ENCODE measurements at regions not wholly inside any gene's neighbourhood (a gene's known extent, or its start where the extent isn't known, plus 50 kb on each side); places are given as distances from the start of the nearest gene placed in this dataset.
"Not testable (repeated sequence)": the region's sequence is repeated elsewhere in the genome, so short reads cannot be mapped to it uniquely, and the experiment has no call there.

DNA sequence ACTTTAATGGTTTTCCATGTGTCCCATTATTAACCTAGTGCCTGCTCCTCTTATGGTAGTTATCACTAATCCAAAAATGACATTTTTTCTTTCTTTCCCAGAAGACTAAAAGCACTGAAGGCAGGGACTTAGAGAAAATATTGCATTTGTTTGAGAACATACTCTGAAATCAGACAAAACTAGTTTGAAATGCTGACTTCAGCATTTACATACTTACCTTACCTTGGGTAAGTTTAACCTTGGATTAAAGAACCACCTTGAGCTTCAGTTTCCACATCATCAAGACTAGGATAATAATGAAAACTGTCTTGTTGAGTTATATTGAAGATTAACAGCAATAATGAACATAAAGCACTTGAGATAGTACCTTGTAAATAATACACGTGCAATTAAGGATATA, 413.0 kb downstream of the SOX2 start:
- H3K4me3 Mint-ChIP-seq = no peak overlapping the region
- no peak for DNase-seq (ENCODE audit: low spot score in 2 of 2)
- H3K27ac Mint-ChIP-seq = no peak overlapping the region
- ATAC-seq = no peak
- H3K4me1 Mint-ChIP-seq = no peaks in the 10 kb centered on the region
- no peaks in the 10 kb centered on the region for H3K36me3 Mint-ChIP-seq
- peaks cover 4% of the 10 kb centered on the region for H3K9me3 Mint-ChIP-seq

DNA sequence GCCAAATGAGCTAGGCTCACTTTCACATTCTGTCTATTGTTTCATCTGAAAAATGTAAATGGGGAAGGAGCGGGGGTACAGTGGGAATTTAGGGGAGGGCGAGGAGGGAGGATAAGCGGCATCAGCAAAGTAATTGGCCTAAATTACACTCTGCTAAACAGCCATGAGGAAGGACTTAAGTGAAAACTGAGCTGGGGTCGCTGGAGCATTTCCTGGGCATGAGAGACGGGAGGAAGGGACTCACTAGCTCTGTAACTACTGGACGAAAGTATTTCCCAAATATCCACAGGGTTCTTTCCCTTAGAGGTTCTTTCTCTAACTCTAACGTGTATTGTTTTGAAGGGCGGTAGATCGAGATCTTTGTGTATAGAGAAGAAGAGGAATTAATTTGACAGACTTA, 418.0 kb downstream of the SOX2 start:
- H3K36me3 Mint-ChIP-seq = no peaks in the 10 kb centered on the region
- ATAC-seq (no peak), DNase-seq (ENCODE audit: low spot score in 2 of 2) (no peak)
- no peak overlapping the region for H3K27ac Mint-ChIP-seq
- H3K9me3 Mint-ChIP-seq = peaks cover 5% of the 10 kb centered on the region
- H3K4me3 Mint-ChIP-seq = no peak overlapping the region
- no peaks in the 10 kb centered on the region for H3K4me1 Mint-ChIP-seq

DNA sequence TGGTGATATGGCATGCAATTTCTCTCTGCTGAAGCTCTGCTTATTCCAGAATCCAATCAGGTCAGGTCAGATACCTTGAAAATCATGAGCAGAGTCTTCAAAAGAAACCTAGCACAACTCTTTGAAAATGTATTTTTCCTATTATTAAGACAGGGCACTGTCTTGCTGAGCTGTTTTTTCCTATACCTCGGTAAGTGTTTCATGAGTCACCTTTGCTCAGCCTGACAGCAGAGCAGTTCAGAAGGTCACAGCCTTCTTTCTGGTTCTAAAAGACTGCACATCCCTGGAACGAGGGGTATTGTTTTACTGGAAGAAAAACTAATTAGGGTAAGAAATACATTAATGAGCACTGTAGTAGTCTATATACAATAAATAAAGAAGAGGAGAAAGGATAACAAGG, 422.0 kb downstream of the SOX2 start:
- Mint-ChIP-seq H3K27ac (no peak overlapping the region), H3K9me3 (peaks cover 2% of the 10 kb centered on the region), H3K4me3 (no peak overlapping the region), H3K4me1 (no peaks in the 10 kb centered on the region), H3K36me3 (no peaks in the 10 kb centered on the region)
- DNase-seq (ENCODE audit: low spot score in 2 of 2) = no peak
- ATAC-seq = no peak

DNA sequence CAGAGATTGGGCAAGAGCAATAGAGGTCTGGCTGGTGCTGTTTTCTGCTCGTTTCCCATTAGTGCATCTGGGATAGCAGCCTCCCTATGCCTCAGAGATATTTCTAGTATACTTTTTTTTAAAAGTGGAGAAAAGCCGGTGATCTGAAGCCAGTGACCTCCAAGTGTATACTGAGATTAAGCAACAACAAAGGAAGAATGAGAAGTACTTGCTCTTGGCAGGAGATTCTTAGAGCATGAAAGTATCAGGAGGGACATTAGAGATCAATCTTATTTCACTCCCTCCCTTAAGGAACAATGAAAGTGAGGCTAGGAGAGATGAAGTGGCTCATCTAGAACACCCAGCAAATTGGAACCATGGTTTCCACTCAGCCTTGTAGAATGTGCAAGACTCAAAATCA, 423.3 kb downstream of the SOX2 start:
- Mint-ChIP-seq H3K27ac (no peak overlapping the region), H3K4me1 (no peaks in the 10 kb centered on the region), H3K4me3 (no peak overlapping the region), H3K9me3 (no peaks in the 10 kb centered on the region), H3K36me3 (no peaks in the 10 kb centered on the region)
- no peak for DNase-seq (ENCODE audit: low spot score in 2 of 2)
- no peak for ATAC-seq

GRCh38 chr3:182136008-182136910, 424.5 kb downstream of the SOX2 start:
- DNase-seq (ENCODE audit: low spot score in 2 of 2) (no peak), ATAC-seq (no peak)
- H3K36me3 Mint-ChIP-seq = no peaks in the 10 kb centered on the region
- H3K4me3 Mint-ChIP-seq = no peak overlapping the region
- no peak overlapping the region for H3K27ac Mint-ChIP-seq
- H3K9me3 Mint-ChIP-seq = no peaks in the 10 kb centered on the region
- H3K4me1 Mint-ChIP-seq = no peaks in the 10 kb centered on the region

GRCh38 chr3:182138393-182138792, 426.7 kb downstream of the SOX2 start:
- H3K9me3 Mint-ChIP-seq = no peaks in the 10 kb centered on the region
- no peaks in the 10 kb centered on the region for H3K4me1 Mint-ChIP-seq
- DNase-seq (ENCODE audit: low spot score in 2 of 2) (no peak), ATAC-seq (no peak)
- no peak overlapping the region for H3K4me3 Mint-ChIP-seq
- H3K27ac Mint-ChIP-seq = no peak overlapping the region
- no peaks in the 10 kb centered on the region for H3K36me3 Mint-ChIP-seq

GRCh38 chr3:182139627-182140357, 428.1 kb downstream of the SOX2 start:
- Mint-ChIP-seq H3K4me1 (no peaks in the 10 kb centered on the region), H3K4me3 (no peak overlapping the region), H3K27ac (no peak overlapping the region), H3K36me3 (no peaks in the 10 kb centered on the region), H3K9me3 (no peaks in the 10 kb centered on the region)
- no peak for DNase-seq (ENCODE audit: low spot score in 2 of 2)
- no peak for ATAC-seq

DNA sequence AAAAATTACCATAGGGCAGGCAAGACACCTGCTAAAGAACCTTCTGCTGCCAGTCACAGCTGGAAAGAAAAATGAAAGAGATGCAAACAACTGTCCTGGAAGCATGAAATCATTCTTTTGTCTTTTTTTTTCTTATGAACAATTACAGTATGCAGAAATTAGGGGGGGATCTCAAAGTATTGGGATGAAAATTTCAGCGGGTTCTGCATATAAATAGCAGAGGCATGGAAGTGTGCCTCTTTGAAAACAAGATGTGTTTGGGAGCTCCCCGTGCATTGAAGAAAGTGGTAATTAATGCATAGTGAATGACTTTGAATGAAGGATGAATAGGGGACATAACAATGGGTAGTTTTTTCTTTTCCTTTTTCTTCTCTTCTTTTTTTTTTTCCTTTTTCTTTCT, 431.2 kb downstream of the SOX2 start:
- ATAC-seq (no peak), DNase-seq (ENCODE audit: low spot score in 2 of 2) (no peak)
- no peaks in the 10 kb centered on the region for H3K4me1 Mint-ChIP-seq
- H3K9me3 Mint-ChIP-seq = no peaks in the 10 kb centered on the region
- no peak overlapping the region for H3K27ac Mint-ChIP-seq
- no peak overlapping the region for H3K4me3 Mint-ChIP-seq
- H3K36me3 Mint-ChIP-seq = no peaks in the 10 kb centered on the region

DNA sequence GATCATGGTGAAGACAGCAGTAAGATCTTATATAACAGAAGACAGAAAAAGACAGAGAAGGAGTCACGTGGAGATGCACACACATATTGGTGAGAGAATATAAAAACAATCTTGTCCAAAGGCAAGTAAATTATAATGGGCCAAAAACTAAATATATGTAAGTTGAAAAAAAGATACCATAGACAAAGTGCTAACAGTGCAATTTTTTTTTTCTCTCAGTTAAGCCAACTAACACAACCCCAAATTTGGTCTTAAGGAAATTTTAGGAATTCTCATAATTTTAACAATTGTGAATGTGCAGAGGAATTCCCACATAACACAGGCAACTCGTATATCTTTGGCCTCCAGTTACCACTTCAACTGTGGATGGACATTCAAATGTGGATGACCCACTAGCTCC, 432.2 kb downstream of the SOX2 start:
- Mint-ChIP-seq H3K36me3 (no peaks in the 10 kb centered on the region), H3K4me1 (no peaks in the 10 kb centered on the region), H3K27ac (no peak overlapping the region), H3K9me3 (no peaks in the 10 kb centered on the region), H3K4me3 (no peak overlapping the region)
- no peak for DNase-seq (ENCODE audit: low spot score in 2 of 2)
- no peak for ATAC-seq

DNA sequence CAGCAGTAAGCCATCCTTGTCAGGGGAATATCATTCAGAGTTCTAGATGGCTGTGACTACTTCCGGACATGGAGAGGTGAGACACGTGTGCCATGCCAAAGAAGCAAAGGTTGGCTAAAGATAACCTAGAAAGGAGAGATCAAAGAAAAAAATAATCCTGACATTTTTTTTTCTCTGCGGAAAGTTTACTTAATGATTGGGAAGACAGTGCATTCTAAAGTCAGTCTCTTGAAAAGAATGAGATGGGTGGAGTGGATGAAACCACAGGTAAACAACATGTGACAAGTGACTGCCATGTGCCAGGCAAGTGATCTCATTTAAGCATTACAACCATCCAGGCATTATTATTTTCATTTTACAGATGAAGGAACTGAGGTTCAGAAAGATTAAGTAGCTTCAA, 436.6 kb downstream of the SOX2 start:
- no peak overlapping the region for H3K27ac Mint-ChIP-seq
- no peaks in the 10 kb centered on the region for H3K36me3 Mint-ChIP-seq
- peaks cover 6% of the 10 kb centered on the region for H3K9me3 Mint-ChIP-seq
- ATAC-seq (no peak), DNase-seq (ENCODE audit: low spot score in 2 of 2) (no peak)
- no peak overlapping the region for H3K4me3 Mint-ChIP-seq
- H3K4me1 Mint-ChIP-seq = no peaks in the 10 kb centered on the region

- Mint-ChIP-seq H3K9me3 (peaks cover 14% of the 10 kb centered on the region), H3K36me3 (no peaks in the 10 kb centered on the region), H3K4me1 (no peaks in the 10 kb centered on the region), H3K4me3 (no peak overlapping the region), H3K27ac (no peak overlapping the region)
- ATAC-seq = no peak
- no peak for DNase-seq (ENCODE audit: low spot score in 2 of 2)
Observed at GRCh38 chr3:182149594-182149993, 437.9 kb downstream of the SOX2 start.

GRCh38 chr3:182156326-182156725, 444.6 kb downstream of the SOX2 start:
- DNase-seq (ENCODE audit: low spot score in 2 of 2); ATAC-seq; H3K4me3 Mint-ChIP-seq; H3K4me1 Mint-ChIP-seq; H3K27ac Mint-ChIP-seq; H3K36me3 Mint-ChIP-seq: not testable (repeated sequence)
- H3K9me3 Mint-ChIP-seq = peaks cover 11% of the 10 kb centered on the region

GRCh38 chr3:182165234-182165633, 453.5 kb downstream of the SOX2 start:
- H3K4me3 Mint-ChIP-seq = no peak overlapping the region
- H3K4me1 Mint-ChIP-seq = no peaks in the 10 kb centered on the region
- H3K9me3 Mint-ChIP-seq = peaks cover 3% of the 10 kb centered on the region
- DNase-seq (ENCODE audit: low spot score in 2 of 2) (no peak), ATAC-seq (no peak)
- no peak overlapping the region for H3K27ac Mint-ChIP-seq
- no peaks in the 10 kb centered on the region for H3K36me3 Mint-ChIP-seq

- Mint-ChIP-seq H3K9me3 (peaks cover 3% of the 10 kb centered on the region), H3K36me3 (no peaks in the 10 kb centered on the region), H3K27ac (no peak overlapping the region), H3K4me3 (no peak overlapping the region), H3K4me1 (no peaks in the 10 kb centered on the region)
- DNase-seq (ENCODE audit: low spot score in 2 of 2) = no peak
- no peak for ATAC-seq
Observed at GRCh38 chr3:182172534-182172933, 460.8 kb downstream of the SOX2 start.

DNA sequence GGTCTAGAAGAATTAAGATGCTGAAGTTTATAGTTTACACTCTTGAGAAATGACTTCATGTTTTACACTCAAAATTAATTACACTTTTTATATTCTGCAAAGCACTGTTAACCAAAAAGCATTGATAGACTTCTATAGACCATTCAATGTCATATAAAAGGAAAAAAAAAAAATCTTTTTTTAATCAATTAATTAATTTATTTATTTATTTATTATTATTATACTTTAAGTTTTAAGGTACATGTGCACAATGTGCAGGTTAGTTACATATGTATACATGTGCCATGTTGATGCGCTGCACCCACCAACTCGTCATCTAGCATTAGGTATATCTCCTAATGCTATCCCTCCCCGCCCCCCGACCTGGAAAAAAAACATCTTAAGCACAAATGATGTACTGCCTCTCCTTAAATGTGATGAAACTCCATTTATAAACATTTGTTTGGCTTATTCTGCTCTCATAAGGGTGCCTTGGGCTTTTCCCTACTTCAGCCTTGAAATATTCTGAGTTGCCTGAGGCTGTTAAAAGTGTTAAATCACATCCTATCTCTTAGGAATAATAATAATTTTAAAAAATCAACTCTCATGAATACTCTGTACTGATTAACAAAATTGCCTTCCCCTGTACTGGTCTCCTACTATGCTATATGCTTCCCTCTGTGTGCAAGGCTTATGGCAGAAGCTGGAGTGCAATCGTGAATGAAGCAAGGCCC, 466.9 kb downstream of the SOX2 start:
- Mint-ChIP-seq H3K9me3 (peaks cover 5% of the 10 kb centered on the region), H3K4me3 (no peak overlapping the region), H3K4me1 (no peaks in the 10 kb centered on the region), H3K27ac (no peak overlapping the region), H3K36me3 (no peaks in the 10 kb centered on the region)
- DNase-seq (ENCODE audit: low spot score in 2 of 2) (no peak), ATAC-seq (no peak)
